Esophagus squamous epithelium (tissue), 5 donors: ENCODE measurements at regions not wholly inside any gene's neighbourhood (a gene's known extent, or its start where the extent isn't known, plus 50 kb on each side); places are given as distances from the start of the nearest gene placed in this dataset.

Experiments used
- DNase-seq: peaks from one replicate; lab custom pipeline; 2025; lab: John Stamatoyannopoulos, UW
- H3K27ac ChIP-seq, 4 donors: fragments of 200-600 bp; sonication (generic); one replicate each; pipeline ENCODE4 v1.5.1; 2016 to 2019; ENCODE audit warnings: mild to moderate bottlenecking in 1 of 4
- H3K27me3 ChIP-seq, 4 donors: fragments of 200-600 bp; sonication (generic); 1 replicate in 3 of 4; 2 replicates in 1 of 4; pipeline versions ENCODE4 v1.5.1 to v1.6.0; 2017 to 2021; ENCODE audit warnings: antibody characterized with exemption in 1 of 4
- H3K36me3 ChIP-seq, 3 donors: fragments of 200-600 bp; sonication (generic); one replicate each; pipeline ENCODE4 v1.5.1; 2016 to 2019
- H3K4me1 ChIP-seq, 3 donors: fragments of 200-600 bp; sonication (generic); one replicate each; pipeline ENCODE4 v1.5.1; 2017 to 2019
- H3K4me3 ChIP-seq, 4 donors: fragments of 200-600 bp; sonication (generic); 1 replicate in 3 of 4; 2 replicates in 1 of 4; pipeline ENCODE4 v1.5.1; 2016 to 2019; ENCODE audit warnings: mild to moderate bottlenecking in 2 of 4, moderate library complexity in 1 of 4
- H3K9me3 ChIP-seq, 3 donors: fragments of 200-600 bp; sonication (generic); one replicate each; pipeline ENCODE4 v1.5.1; 2016 to 2019
- POLR2A ChIP-seq, 4 donors: fragments of 450-650 bp; IDR thresholded peaks; one replicate each; pipeline ENCODE4 v1.6.1; 2017; ENCODE audit warnings: antibody characterized with exemption in 4 of 4, mild to moderate bottlenecking in 4 of 4, moderate library complexity in 3 of 4
- WGBS, 2 donors: methylation state at CpG; one replicate each; pipeline ENCODE4 v1.1.5; 2018; 5-methylcytosine and 5-hydroxymethylcytosine counted together
- intact Hi-C: fragments of 100-400 bp; cut with DNase I; formaldehyde crosslinking; loops from one replicate; pipeline ENCODE4 v1.15.0; 2022
- TF ChIP-seq, protein P1 (sequence below), 6 experiments: fragments of 450-650 bp in 4 of 6; fragments of 200-600 bp in 2 of 6; sonication (generic) in 2 of 6; IDR thresholded peaks; one replicate each; pipeline ENCODE4 v1.5.1; 2016 to 2019; ENCODE audit warnings: antibody characterized with exemption in 6 of 6, mild to moderate bottlenecking in 4 of 6, moderate library complexity in 4 of 6
- donor health status: DM: yes; HTN: yes; CAD: no.

DNA sequence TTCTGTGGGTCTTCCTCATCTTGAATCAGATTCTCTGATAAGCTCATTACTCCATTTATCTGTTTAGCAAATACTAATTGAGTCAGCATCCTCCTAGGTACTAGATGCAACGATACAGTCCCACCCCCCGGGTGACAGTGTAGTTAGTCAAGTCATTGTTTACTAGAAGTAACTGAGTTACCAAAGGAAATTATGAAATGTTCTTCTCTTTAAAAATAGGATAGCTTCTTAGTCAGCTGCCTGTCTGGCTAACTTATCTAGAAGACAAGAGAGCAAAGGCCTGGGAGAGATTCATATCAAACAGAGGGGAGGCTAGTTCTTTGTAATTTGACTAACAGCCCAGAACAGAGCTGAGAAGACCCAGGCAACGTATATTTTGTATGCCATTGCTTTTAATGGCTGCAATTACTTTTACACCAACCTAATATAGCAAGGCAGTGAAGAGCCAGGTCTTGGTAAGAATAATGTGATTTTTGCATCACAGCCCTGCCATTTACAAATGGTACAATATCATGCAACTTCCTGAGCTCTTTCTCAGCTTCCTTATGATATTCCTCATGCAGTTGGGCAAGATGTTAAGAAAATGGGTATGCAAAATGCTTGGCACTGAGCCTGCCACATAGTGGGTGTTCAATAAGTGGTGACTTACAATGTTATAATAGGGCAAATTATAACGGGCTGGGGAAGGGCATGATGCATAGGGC lies 149.9 kb downstream of the CHIC2 start:
- H3K27ac ChIP-seq = peak overlapping the region; percentile 67 to 87 (median 76)
- TF ChIP-seq, protein P1, sequence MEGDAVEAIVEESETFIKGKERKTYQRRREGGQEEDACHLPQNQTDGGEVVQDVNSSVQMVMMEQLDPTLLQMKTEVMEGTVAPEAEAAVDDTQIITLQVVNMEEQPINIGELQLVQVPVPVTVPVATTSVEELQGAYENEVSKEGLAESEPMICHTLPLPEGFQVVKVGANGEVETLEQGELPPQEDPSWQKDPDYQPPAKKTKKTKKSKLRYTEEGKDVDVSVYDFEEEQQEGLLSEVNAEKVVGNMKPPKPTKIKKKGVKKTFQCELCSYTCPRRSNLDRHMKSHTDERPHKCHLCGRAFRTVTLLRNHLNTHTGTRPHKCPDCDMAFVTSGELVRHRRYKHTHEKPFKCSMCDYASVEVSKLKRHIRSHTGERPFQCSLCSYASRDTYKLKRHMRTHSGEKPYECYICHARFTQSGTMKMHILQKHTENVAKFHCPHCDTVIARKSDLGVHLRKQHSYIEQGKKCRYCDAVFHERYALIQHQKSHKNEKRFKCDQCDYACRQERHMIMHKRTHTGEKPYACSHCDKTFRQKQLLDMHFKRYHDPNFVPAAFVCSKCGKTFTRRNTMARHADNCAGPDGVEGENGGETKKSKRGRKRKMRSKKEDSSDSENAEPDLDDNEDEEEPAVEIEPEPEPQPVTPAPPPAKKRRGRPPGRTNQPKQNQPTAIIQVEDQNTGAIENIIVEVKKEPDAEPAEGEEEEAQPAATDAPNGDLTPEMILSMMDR (IDR thresholded peaks at IDR 0.05) = no peak
- TF ChIP-seq POLR2A (IDR thresholded peaks at IDR 0.05) = no peak
- intact Hi-C loops = no loop called here
- H3K27me3 ChIP-seq = peaks cover 0 to 11% (median 0%) of the 10 kb centered on the region in 4 donors
- no peak overlapping the region for H3K4me3 ChIP-seq
- H3K4me1 ChIP-seq = peaks cover 22 to 57% (median 27%) of the 10 kb centered on the region in 3 donors
- H3K9me3 ChIP-seq = no peaks in the 10 kb centered on the region
- whole genome bisulfite sequencing, 2 donors = 17 to 34% methylated on average over 4 of the region's 4 CpGs
- no peak for DNase-seq
- no peaks in the 10 kb centered on the region for H3K36me3 ChIP-seq

DNA sequence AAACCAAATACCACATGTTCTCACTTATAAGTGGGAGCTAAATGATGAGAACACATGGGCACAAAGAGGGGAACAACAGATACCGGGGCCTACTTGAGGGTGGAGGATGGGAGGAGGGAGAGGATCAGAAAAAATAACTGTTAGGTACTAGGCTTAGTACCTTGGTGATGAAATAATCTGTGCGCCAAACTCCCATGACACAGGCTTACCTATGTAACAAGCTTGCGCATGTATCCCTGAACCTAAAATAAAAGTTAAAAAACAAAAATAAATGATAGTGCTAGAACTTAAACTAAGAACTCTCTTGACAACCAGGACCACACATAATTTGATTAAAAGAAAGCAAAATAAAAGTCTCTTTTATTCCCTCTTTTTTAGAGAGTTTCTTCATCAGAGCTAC lies 150.6 kb downstream of the CHIC2 start:
- intact Hi-C loops = no loop called here
- no peak for DNase-seq

DNA sequence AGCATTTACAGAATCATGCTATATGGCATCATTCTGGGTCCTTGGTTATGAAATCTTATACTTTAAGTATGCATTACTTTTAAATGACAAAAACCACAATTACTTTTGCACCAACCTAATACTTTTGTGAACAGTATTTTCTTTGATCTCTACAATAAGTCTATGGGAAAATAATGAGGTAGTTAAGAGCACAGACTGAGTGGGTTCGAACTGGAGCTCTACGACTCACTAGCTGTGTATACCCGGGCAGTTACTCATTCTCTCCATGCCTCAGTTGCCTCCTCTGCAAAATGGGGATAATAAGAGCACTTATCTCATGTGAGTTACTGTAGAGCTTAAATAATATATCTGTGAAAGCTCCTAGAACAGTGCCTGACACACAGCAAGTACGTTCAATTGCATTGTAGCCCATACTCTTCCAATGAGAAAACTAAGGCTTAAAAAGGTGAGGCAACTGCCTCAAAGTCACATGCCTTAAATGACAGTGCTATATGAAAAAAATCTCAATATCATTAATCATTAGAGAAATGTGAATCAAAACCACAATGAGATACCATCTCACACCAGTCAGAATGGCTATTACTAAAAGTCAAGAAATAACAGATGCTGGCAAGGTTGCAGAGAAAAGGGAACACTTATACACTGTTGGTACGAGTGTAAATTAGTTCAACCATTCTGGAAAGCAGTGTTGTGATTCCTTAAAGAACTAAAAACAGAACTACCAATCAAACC lies 151.5 kb downstream of the CHIC2 start:
- no peak for TF ChIP-seq POLR2A (IDR thresholded peaks at IDR 0.05)
- TF ChIP-seq, protein P1 (IDR thresholded peaks at IDR 0.05) = no peak
- H3K27ac ChIP-seq = no peak overlapping the region
- no peaks in the 10 kb centered on the region for H3K9me3 ChIP-seq
- intact Hi-C loops = no loop called here
- WGBS, 2 donors = 77 to 81% methylated on average over 5 of the region's 5 CpGs
- H3K4me1 ChIP-seq = peaks cover 23 to 57% (median 33%) of the 10 kb centered on the region in 3 donors
- peaks cover 0 to 22% (median 0%) of the 10 kb centered on the region in 4 donors for H3K27me3 ChIP-seq
- no peak for DNase-seq
- no peaks in the 10 kb centered on the region for H3K36me3 ChIP-seq
- no peak overlapping the region for H3K4me3 ChIP-seq

More for the DNA sequence above, 150.6 kb downstream of the CHIC2 start:
- no peaks in the 10 kb centered on the region for H3K36me3 ChIP-seq
- H3K27me3 ChIP-seq = peaks cover 0 to 15% (median 0%) of the 10 kb centered on the region in 4 donors
- peaks cover 21 to 57% (median 31%) of the 10 kb centered on the region in 3 donors for H3K4me1 ChIP-seq
- H3K27ac ChIP-seq = peak overlapping the region in 3 of 4 donors; percentile 17 to 87 (median 79)
- TF ChIP-seq, protein P1 (IDR thresholded peaks at IDR 0.05) = no peak
- TF ChIP-seq POLR2A (IDR thresholded peaks at IDR 0.05) = no peak
- WGBS, 2 donors = 61 to 62% methylated on average over 3 of the region's 3 CpGs
- H3K9me3 ChIP-seq = no peaks in the 10 kb centered on the region
- no peak overlapping the region for H3K4me3 ChIP-seq

DNA sequence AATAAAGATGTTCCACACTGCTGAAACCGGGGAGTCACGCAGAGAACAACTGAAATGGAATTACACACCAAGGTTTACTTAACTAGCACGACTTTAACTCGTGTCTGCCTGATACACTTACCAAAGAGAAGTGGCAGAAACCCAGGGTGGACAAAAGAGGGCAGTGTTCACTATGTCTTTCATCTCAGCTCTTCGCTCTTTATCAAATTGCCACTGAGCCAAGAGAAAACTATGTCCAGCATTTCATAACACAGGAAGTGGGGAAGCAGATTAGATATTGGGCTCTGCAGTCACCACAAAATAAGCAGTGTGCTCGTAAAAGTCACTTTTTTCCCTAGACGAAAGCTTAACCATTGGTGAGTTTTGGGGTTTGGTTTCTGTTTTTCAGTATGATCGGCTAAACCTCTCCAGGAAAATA lies 155.7 kb downstream of the CHIC2 start:
- Histone ChIP-seq H3K27me3 (peaks cover 0 to 50% (median 0%) of the 10 kb centered on the region in 4 donors), H3K4me1 (peaks cover 11 to 43% (median 28%) of the 10 kb centered on the region in 3 donors), H3K4me3 (peak overlapping the region in 1 of 4 donors; percentile 39), H3K36me3 (no peaks in the 10 kb centered on the region), H3K27ac (peak overlapping the region; percentile 15 to 67 (median 53)), H3K9me3 (no peaks in the 10 kb centered on the region)
- intact Hi-C loops = no loop called here
- DNase-seq = no peak
- TF ChIP-seq, protein P1 (IDR thresholded peaks at IDR 0.05) = peak; percentile 29 to 84 (median 64)
- TF ChIP-seq POLR2A (IDR thresholded peaks at IDR 0.05) = no peak
- WGBS, 2 donors = 8 to 9% methylated on average over 8 of the region's 8 CpGs

DNA sequence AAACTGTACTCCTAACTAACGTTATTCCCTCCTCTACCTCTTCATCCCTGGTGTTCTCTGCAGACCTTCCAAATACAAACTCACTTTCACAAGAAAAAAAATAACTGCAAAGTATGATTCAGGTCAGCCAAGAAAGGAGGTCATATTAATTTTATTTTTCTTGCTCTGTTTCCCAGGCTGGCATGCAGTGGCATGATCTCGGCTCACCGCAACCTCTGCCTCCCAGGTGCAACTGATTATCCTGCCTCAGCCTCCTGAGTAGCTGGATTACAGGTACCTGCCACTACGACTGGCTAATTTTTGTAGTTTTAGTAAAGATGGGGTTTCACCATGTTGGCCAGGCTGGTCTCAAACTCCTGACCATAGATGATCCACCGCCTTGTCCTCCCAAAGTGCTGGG lies 156.6 kb downstream of the CHIC2 start:
- no peak overlapping the region for H3K4me3 ChIP-seq
- intact Hi-C loops = no loop called here
- peaks cover 11 to 43% (median 28%) of the 10 kb centered on the region in 3 donors for H3K4me1 ChIP-seq
- no peaks in the 10 kb centered on the region for H3K9me3 ChIP-seq
- peaks cover 0 to 53% (median 0%) of the 10 kb centered on the region in 4 donors for H3K27me3 ChIP-seq
- 41 to 54% methylated on average over 5 of the region's 5 CpGs for whole genome bisulfite sequencing, 2 donors
- no peak for DNase-seq
- no peaks in the 10 kb centered on the region for H3K36me3 ChIP-seq
- no peak for TF ChIP-seq POLR2A (IDR thresholded peaks at IDR 0.05)
- TF ChIP-seq, protein P1 (IDR thresholded peaks at IDR 0.05) = no peak
- H3K27ac ChIP-seq = peak overlapping the region; percentile 15 to 67 (median 53)
